ENCODE measurements at regions not wholly inside any gene's neighbourhood (a gene's known extent, or its start where the extent isn't known, plus 50 kb on each side); places are given as distances from the start of the nearest gene placed in this dataset.

DNA sequence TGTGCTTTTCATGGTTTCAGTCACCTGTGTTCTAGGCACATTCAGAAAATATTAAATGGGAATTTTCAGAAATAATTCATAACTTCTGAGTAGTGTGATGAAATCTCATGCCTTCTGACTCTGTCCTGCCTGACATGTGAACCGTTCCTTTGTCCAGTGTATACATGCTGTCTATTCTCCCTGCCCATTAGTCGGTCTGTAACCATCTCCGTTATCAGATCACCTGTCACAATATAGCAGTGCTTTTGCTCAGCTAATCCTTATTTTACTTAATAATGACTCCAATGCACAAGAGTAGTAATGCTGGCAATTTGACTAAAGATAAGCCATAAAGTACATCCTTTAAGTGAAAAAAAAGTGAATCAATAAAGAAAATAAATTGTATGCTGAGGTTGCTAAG is 597.5 kb downstream of the BRINP3 start:
- DNase-seq (ENCODE audit: low read depth in 2 of 3, low spot score in 1 of 3), result no peak

DNA sequence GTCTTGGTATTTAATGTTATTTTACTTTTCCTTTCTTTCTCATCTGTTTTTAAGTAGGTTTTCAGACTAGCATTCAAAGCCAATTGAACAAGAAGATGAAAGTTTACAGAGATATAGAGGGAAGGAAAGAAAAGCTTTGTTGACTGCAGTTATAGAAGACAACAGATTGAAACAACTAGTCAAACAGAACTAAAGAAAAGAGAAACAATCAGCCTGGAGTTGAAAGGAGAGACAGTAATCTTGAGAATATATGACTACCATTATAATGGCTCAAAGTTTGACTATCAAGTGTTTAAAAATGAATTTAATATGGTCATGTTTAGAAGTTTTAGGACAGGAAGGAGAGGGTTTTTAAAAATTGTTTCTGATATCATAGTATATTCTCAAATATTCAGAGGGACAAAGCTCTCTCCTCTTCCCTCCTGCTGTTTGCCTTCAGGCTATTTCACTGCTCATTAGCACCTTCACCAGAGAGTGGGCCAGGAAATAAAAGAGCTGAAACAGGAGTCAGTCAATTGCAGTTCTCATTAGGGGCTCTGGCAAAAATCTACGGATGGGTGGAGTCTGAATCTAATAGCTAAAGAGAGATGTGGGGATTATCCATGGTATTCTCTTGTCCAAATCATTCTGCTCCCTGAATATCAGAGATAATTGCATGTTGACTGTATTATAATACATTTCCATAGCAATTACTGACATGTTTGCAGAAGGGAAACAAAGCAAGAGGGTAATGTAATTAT is 577.8 kb downstream of the BRINP3 start:
- no peak for DNase-seq (ENCODE audit: low read depth in 2 of 3, low spot score in 1 of 3)

DNA sequence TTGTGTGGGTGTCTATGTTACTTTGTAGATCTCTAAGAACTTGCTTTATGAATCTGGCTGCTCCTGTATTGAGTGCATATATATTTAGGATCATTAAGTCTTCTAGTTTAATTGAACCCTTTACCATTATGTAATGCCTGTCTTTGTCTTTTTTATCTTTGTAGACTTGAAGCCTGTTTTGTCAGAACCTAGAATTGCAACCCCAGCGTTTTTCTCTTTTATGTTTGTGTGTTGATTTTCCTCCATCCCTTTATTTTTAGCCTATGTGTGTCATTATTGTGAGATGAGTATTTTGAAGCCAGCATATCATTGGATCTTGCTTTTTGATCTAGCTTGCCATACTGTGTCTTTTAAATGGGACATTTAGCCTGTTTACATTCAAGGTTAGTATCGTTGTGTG is 573.2 kb downstream of the BRINP3 start:
- DNase-seq (ENCODE audit: low read depth in 2 of 3, low spot score in 1 of 3), result no peak

DNA sequence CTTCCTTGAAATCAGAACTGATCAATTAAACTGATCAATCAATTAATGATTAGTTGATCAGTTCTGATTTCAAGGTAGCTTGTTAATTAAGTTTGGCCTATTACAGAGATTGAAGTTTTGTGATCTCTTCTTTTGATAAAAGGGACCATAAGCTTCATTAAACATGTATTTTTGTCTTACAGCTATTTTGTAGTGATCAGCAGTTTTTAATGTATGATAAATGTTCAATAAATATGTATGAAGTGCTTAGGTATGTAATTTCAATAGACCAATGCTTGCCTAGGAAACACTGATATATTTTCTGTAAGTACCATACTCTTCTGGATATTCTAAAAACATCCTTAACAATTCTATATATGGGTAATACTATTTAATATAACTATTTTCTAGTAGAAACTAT is 569.6 kb downstream of the BRINP3 start:
- no peak for DNase-seq (ENCODE audit: low read depth in 2 of 3, low spot score in 1 of 3)

DNA sequence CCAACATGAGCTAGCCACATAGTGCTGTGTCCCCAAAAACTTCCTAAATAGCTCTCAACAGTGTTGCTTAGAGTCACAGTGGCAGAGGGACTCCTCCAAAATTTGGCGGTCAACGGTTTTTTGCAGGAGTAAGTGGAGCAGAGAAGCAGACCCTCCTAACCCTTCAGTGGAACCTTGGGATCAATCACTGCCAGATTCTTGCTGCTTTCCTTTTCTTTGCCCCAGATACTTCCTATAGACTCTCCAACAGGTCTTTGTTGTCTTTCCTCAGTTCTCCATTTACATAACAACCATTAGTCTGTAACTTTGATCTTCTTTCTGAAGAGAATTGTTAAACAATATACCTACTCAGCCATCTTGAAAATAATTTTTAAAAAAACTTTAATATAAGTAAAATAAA is 556.1 kb downstream of the BRINP3 start:
- DNase-seq (ENCODE audit: low read depth in 2 of 3, low spot score in 1 of 3), result no peak

DNA sequence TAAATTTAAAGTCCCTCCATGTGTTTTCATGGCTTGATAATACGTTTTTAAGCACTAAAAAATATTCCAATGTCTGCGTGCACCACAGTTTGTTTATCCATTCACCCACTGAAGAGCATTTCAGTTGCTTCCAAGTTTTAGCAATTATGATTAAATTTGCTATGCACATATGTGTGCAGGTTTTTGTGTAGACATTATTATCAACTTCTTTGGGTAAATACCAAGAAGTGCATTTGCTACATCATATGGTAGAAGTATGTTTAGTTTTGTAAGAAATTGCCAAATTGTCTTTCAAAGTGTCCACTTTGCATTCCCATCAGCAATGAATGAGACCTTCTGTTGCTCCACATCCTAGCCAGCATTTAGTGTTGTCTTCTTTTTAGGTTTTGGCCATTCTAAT is 550.0 kb downstream of the BRINP3 start:
- DNase-seq (ENCODE audit: low read depth in 2 of 3, low spot score in 1 of 3), result no peak

DNA sequence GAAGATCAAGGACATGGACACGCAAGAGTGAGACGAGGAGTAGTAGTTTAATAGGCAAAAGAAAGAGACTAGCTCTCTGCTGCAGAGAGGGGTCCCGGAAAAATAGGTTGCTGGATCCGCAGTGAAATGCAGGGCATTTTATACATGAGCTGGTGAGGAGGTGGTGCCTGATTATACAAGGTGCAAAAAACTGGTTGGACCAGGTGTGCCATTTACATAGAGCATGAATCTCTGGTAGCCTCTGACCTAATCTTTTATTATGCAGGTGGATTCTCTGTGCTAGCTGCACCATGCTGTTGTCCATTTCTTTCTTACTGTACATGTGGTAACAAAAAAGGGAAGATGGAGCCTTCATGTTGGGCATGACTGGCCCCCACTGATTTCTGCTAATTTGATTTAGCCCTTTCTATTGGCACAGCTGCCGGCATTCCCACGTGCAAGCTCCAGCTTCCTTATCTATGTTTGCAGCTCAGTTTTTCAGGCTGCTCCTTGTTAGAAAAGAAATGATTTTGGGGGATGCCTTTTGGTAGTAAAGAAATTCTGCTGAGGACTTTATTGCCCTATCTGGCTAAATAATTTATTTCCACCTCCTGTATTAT is 548.1 kb downstream of the BRINP3 start:
- DNase-seq (ENCODE audit: low read depth in 2 of 3, low spot score in 1 of 3), result no peak

DNA sequence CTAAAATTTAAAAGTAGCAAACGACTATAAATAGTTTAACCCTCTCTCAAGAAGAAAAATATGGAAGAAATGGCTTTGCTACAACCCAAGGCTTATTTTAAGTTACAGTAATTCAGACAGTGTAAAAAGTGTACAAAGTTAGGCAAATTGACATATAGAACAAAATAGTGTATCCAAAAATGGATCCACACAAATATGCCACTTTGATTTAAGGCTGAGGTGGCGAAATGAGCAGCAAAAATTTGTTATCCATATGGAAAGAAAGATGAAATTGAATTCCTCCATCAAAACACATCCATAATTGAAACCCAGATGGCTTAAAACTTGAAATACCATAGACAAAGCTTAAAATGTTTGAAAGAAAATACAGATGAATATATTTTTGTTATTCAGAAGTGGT is 540.8 kb downstream of the BRINP3 start:
- DNase-seq (ENCODE audit: low read depth in 2 of 3, low spot score in 1 of 3), result no peak

DNA sequence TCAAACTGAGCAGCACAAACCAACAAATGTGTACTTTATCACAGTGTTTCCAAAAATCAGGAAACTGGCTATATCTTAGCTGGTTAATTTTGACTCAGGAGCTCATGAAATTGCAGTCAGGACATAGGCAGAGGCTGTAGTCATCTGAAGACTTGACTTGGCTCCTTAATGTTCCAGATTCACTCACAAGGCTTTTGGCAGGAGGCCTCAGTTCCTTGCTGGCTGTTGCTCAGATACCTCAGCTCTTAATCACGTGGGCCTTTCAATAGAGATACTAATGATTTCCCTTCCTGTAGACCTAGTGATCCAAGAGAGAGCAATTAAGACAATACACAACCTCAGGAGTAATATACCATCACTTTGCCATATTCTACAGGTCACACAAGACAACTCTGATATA is 537.7 kb downstream of the BRINP3 start:
- DNase-seq (ENCODE audit: low read depth in 2 of 3, low spot score in 1 of 3), result no peak

DNA sequence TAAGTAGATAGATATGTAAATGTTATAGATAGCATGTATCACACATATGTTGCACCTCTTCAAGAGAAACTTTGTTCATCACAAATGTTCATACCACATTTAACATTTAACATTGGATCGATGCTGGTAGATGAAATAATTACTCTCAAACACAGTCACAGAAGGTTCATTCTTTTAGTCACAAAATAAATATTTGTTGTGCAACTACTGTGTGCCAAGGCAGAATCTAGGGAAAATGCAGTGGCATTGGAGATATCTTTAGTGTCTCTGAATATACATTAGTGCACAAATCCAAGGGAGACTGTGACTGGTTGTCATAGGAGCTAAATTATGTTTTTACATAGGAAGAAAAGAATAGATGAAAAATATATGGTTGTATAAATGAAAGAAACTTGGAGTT is 535.7 kb downstream of the BRINP3 start:
- no peak for DNase-seq (ENCODE audit: low read depth in 2 of 3, low spot score in 1 of 3)

DNA sequence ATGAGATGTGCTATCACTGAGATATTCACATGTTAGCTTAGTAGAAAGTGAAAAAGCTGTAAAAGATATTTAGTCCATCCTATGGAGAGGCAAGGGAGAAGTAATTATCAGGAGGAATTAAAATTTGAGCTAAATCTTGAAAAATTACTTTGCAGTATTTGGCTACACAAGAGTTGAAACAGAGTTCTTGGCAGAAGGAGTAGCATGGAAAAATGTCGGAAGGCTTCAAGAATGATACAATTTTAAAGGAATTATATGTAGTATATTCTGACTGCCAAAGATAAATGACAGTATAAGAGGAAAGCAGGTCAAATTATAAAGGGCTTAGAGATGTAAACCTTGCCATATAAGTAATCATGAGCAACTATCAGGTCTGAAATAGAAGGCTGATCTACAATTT is 518.9 kb downstream of the BRINP3 start:
- DNase-seq (ENCODE audit: low read depth in 2 of 3, low spot score in 1 of 3), result no peak

DNA sequence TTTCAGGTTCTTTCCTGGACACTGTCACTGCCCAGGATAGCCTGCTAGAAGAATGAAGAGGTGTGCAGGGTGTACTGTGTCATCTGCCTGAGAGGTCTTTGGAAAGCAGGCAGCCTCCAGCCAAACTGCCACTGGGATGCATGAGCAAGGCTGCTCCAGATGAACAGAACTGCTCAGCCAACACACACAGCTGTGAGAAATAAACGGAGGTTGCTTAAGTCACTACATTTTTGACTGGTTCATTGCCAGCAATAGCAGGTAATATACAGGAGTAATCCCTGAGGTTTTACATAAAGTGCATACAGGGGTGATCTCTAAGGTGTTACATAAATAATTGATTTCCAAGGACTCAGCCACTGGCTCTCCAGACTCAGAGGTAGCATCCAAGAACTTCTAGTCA is 516.9 kb downstream of the BRINP3 start:
- no peak for DNase-seq (ENCODE audit: low read depth in 2 of 3, low spot score in 1 of 3)

DNA sequence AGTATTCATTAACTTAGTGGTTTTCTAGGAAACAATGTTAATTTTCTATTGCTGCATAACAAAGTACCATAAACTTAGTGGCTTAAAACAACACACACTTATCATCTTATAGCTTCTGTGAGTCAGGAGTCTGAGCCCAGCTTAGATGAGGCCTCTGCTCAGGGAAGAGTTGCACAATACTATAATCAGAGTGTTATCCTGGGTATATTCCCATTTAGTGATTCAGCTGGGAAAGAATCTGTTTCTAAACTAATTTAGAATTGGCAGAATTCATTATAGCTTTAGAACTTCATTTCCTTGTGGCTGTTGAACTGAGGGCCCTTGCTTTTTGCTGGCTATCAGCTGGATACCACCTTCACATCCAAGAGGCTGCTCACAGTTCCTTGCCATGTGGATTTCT is 515.5 kb downstream of the BRINP3 start:
- DNase-seq (ENCODE audit: low read depth in 2 of 3, low spot score in 1 of 3), result no peak

DNA sequence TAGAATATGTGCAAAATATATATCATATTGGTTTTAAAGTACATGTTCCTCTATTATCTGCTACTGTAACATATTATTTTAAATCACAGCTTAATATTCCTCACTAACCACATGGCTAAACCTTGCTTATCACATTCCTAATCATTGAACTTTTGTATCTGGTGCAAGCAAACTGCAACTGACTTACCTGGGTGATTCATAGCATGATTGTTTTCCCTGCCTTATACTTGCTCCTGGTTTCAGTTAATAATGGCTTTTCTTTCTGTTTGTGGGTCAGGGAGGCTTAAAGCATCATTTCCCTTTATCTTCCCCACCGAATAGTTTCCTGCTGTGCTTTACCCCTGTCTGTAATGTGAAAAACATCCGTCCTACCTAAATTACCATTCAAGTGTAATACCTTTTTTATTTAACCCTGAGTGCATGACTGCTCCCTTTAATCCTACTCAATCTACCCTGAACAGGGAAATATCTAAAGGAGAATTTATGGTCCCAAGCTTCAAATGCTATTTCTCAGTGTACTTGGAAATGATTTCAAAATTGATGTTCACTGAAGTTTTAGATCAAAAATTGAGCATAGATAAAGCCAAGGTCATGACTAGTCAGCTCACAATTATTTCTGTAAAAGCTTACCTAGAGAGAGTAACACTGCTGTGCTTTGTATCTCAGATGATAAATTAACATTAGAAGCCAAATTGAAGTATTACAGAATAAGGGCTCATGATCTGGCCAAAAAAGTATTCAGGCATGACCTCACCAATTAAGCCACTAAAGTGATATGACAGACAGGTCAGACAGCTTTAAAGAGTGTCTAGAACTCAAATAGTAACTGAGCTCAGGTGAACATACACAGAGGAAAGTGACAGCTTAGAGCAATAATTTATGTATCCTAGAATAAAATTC is 507.1 kb downstream of the BRINP3 start:
- DNase-seq (ENCODE audit: low read depth in 2 of 3, low spot score in 1 of 3), result no peak

DNA sequence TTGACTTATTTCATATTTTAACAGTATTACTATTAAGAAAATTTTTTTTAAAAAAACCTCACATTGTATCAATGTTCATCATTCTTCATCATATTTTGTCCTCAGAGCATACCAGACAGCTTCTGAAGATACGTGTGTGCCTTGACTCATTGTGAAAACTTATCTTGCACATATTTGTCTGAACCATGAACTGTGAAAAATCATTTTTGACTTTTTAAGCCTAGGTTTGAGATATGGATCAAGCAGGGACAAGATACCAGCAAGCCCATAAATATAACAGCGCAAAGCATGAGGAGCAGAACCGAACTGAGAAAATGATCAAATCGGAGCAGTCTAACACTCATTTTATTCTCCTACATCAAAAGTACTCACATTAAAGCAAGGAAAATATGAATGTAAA is 506.0 kb downstream of the BRINP3 start:
- DNase-seq (ENCODE audit: low read depth in 2 of 3, low spot score in 1 of 3), result no peak

DNA sequence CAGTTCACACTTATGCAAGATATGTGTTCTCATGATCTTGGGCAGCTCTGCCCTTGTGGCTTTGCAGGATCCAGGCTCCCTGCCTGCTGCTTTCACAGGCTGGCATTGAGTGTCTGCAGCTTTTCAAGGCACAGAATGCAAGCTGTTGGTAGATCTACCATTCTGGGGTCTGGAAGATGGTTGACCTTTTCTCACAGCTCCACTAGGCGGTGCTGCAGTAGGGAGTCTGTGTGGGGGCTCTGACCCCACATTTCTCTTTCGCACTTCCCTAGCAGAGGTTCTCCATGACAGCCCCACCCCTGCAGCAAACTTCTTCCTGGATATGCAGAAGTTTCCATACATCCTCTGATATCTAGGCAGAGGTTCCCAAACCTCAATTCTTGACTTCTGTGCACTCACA is 500.5 kb downstream of the BRINP3 start:
- DNase-seq (ENCODE audit: low read depth in 2 of 3, low spot score in 1 of 3), result no peak

DNA sequence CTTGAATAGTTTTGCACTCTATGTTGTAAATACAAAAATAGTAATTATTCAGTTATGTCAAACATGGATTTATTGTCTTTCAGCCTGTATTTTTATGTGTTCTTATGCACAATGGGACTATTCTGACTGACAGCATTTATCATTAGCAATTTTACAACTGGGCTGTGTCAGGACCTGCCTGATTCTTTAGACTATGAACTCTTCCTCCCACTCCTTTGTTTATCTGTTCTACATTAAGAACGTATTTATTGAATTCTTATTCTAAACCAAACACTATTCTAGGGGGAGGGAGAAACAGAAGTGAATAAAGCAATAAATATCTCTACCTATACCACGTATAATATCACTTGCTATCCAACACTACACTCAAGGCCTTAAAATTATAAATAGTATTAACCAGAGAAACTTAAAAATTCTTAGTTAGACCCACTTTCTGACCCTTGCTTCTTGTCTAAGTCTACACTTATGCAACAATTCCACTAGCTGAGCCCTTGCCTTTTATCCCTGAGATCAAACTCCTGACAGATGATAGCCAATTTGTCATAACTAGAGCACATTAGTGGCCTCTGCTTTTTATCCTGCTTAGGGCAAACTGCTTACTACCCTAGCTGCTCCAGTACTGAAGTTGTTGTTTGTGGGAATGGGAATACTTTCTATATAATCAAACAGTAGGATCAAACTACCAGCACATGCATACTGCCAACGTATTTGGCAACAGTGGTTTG is 494.3 kb downstream of the BRINP3 start:
- DNase-seq (ENCODE audit: low read depth in 2 of 3, low spot score in 1 of 3), result no peak

DNA sequence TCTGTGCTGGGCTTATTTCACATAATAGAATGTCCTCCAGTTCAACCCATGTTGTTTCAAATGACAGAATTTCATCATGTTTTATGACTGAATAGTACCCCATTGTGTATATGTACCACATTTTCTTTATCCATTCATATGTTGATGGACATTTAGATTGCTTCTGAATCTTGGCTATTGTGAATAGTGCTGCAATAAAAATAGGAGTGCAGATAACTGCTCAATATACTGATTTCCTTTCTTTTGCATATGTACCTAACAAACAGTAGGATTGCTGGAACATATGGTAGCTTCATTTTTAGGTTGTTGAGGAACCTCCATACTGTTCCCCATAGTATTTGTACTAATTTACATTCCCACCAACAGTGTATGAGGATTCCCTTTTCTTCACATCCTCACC is 491.1 kb downstream of the BRINP3 start:
- no peak for DNase-seq (ENCODE audit: low read depth in 2 of 3, low spot score in 1 of 3)

DNA sequence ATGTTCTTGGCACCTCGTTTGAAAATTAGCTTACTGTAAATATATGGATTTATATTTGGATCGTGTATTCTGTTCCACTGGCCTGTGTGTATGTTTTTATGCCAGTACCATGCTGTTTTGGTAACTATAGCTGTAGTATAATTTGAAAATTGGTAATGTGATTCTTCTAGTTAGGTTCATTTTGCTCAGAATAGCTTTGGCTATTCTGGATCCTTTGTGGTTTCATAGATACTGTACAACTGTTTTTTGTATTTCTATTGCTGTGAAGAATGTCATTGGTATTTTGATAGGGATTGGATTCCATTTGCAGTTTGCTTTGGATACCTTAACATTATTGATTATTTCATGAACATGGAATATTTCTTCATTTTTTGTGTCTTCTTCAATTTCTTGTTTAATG is 490.2 kb downstream of the BRINP3 start:
- no peak for DNase-seq (ENCODE audit: low read depth in 2 of 3, low spot score in 1 of 3)

DNA sequence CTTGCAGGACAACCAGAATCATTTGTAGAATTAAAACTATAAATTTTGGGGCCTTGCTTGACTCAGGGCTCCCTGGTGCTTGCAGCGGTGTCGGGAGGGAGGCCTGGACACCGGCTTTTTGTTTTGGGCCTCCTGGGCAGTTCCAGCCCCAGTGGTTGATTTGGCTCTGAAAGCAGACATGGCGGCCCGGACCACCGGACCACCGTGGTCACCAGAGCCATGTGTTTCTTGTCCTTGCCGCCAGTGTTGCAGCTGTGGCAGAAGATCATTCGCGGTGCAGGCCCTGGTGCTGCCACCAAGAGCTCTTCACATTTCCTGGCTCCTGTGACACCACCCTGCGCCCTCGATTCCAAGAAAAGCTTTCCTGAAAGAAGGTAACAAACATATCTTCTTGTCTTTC is 484.8 kb downstream of the BRINP3 start:
- DNase-seq (ENCODE audit: low read depth in 2 of 3, low spot score in 1 of 3), result no peak

DNA sequence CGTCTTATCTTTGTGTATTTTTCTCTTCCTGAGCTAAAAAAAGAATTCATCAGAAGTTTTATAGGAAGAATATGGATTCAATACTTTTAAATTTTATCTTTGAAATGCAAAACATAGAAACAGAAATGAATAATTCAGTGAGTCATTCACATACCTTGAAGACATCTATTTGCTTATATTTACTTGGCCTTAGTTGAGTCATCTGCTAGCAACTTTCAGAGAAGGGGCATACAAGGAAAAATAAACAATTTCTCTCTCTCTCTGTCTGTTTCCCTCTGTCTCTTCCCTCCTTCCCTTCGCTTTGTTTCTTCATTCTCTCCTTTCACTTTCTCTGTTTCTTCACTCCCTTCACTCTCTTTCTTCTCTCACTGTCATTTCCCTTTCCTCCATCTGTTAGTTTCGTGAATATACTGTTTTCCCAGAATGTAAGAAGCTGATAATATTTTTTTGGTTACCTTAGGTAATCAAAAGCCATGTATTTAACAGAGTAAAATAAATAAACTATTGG is 477.2 kb downstream of the BRINP3 start:
- DNase-seq (ENCODE audit: low read depth in 2 of 3, low spot score in 1 of 3), result no peak

Measured in stimulated activated CD4-positive, alpha-beta T cell treated with anti-CD3 and anti-CD28 coated beads, Interleukin-12 subunit alpha, Interleukin-12 subunit beta, amount 100 ng/mL, for 48 hours (primary cell).